Activated naive CD8-positive, alpha-beta T cell treated with anti-CD3 and anti-CD28 coated beads, Interleukin-2, amount 10 ng/mL, durations not matched to agents 7 days and 5 days (primary cell): ENCODE measurements at regions not wholly inside any gene's neighbourhood (a gene's known extent, or its start where the extent isn't known, plus 50 kb on each side); places are given as distances from the start of the nearest gene placed in this dataset.
"Not testable (repeated sequence)": the region's sequence is repeated elsewhere in the genome, so short reads cannot be mapped to it uniquely, and the experiment has no call there.

ENCODE experiments used
- ATAC-seq: fragments of 150-1000 bp; cut with Tn5 transposase; one replicate; pipeline ENCODE4 v1.10.0; 2021; ENCODE audit warnings: low read depth, moderate library complexity
- POLR2A ChIA-PET: fragments of 350-600 bp; sonication (Branson Sonifier 250); formaldehyde crosslinking; loops from one replicate; lab custom pipeline; 2021; ENCODE audit warnings: antibody characterized with exemption; lab: Charles Lee
- DNase-seq: peaks from one replicate; pipeline ENCODE4 v3.0.0; 2021
- H3K27ac Mint-ChIP-seq: one replicate; pipeline ENCODE4 v1.8.0; 2022; ENCODE audit warnings: mild to moderate bottlenecking, mixed read lengths
- H3K27me3 Mint-ChIP-seq: one replicate; pipeline ENCODE4 v1.8.0; 2022; ENCODE audit warnings: mild to moderate bottlenecking, moderate library complexity, mixed read lengths
- H3K36me3 Mint-ChIP-seq: one replicate; pipeline ENCODE4 v1.8.0; 2021; ENCODE audit warnings: mild to moderate bottlenecking, mixed read lengths
- H3K4me1 Mint-ChIP-seq: one replicate; pipeline ENCODE4 v1.8.0; 2021; ENCODE audit warnings: mixed read lengths
- H3K4me3 Mint-ChIP-seq: one replicate; pipeline ENCODE4 v1.8.0; 2022; ENCODE audit warnings: mild to moderate bottlenecking, moderate library complexity, mixed read lengths
- H3K9me3 Mint-ChIP-seq: one replicate; pipeline ENCODE4 v1.8.0; 2021; ENCODE audit warnings: mixed read lengths

DNA sequence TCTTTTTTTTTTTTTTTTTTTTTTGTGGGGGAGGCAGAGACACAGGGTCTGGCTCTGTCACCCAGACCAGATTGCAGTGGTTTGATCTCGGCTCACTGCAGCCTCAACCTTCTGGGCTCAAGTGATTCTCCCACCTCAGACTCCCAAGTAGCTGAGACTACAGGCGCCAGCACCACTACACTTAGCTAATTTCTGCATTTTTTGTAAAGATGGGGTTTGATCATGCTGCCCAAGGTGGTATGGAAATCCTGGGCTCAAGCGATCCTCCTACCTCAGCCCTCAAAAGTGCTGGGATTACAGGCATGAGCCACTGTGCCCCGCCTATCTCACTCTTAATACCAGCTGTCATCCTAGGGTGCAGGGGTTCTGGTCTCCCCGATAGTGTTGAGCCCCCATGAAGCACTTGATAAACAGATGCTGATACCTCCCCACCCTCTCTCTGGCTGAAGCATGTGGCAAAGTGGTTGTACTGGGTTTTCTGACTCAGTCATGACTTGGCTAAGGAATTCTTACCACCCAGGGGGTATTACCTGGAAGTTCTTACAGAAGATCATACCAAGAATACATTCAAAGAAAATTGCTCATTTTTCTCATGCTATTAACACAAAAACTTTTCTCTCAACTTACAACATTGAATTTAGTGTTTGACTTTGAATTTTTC lies 110.2 kb upstream of the DAPK1 start:
- POLR2A ChIA-PET, result no interaction called here
- no peak for ATAC-seq
- H3K36me3 Mint-ChIP-seq, result no peaks in the 10 kb centered on the region
- H3K4me3 Mint-ChIP-seq, result no peak overlapping the region
- DNase-seq, result no peak
- no peak overlapping the region for H3K27ac Mint-ChIP-seq
- no peaks in the 10 kb centered on the region for H3K27me3 Mint-ChIP-seq
- no peaks in the 10 kb centered on the region for H3K4me1 Mint-ChIP-seq
- peaks cover 2% of the 10 kb centered on the region for H3K9me3 Mint-ChIP-seq

DNA sequence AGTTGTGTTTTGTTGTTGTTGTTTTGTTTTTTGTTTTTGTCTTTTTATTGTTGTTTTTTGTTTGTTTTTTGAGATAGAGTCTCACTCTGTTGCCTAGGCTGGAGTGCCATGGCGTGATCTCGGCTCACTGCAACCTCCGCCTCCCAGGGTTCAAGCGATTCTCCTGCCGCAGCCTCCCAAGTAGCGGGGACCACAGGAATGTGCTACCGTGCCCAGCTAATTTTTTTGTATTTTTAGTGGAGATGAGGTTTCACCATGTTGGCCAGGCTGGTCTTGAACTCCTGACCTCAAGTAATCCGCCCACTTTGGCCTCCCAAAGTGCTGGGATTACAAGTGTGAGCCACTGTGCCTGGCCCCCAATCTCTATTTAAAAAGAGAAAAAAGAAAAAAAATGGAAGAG lies 109.0 kb upstream of the DAPK1 start:
- H3K27ac Mint-ChIP-seq, H3K4me1 Mint-ChIP-seq, H3K9me3 Mint-ChIP-seq, DNase-seq, H3K4me3 Mint-ChIP-seq, H3K36me3 Mint-ChIP-seq, ATAC-seq, H3K27me3 Mint-ChIP-seq, POLR2A ChIA-PET: not testable (repeated sequence)

DNA sequence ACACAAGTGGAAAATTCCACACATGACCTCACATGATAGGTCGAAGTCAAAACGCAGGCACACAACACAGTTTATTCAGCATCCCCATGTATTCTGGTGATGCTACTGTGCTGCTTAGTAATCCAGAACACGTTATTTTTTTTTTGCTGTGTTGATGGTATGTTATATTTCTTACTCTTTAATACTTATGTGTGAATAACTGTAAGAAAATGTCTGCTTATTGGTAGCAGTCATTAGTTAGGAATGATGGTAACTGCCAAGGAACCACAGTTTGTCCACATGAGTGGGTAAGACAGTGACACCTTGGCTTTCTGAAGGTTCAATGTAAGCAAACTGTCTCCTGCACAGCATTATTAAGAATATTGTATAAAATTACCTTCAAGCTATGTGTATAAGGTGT lies 107.7 kb upstream of the DAPK1 start:
- Mint-ChIP-seq H3K27me3 (no peaks in the 10 kb centered on the region), H3K36me3 (no peaks in the 10 kb centered on the region), H3K4me3 (no peak overlapping the region), H3K9me3 (peaks cover 2% of the 10 kb centered on the region), H3K27ac (no peak overlapping the region), H3K4me1 (no peaks in the 10 kb centered on the region)
- POLR2A ChIA-PET, result no interaction called here
- DNase-seq, result no peak
- ATAC-seq, result no peak

DNA sequence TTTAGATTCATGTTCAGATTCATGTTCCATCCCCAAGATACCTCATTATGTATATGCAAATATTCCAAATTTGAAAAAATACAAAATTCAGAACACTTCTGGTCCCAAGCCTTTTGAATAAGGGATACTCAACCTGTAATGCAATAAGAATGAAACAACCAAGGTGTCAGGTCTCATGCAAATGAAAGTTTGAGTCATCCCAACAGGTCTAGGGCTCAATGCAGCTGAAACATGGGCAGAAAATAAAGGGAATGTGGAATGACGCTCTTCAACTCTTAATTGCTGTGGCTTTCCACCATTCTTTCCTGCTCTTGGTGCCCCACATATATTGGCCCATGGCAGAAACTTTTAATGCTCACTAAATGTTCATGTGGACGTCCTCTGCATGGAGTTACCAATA lies 107.3 kb upstream of the DAPK1 start:
- peaks cover 2% of the 10 kb centered on the region for H3K9me3 Mint-ChIP-seq
- ATAC-seq (no peak), DNase-seq (no peak)
- H3K27me3 Mint-ChIP-seq, result no peaks in the 10 kb centered on the region
- no peaks in the 10 kb centered on the region for H3K4me1 Mint-ChIP-seq
- no peak overlapping the region for H3K27ac Mint-ChIP-seq
- H3K4me3 Mint-ChIP-seq, result no peak overlapping the region
- no peaks in the 10 kb centered on the region for H3K36me3 Mint-ChIP-seq
- POLR2A ChIA-PET, result no interaction called here

DNA sequence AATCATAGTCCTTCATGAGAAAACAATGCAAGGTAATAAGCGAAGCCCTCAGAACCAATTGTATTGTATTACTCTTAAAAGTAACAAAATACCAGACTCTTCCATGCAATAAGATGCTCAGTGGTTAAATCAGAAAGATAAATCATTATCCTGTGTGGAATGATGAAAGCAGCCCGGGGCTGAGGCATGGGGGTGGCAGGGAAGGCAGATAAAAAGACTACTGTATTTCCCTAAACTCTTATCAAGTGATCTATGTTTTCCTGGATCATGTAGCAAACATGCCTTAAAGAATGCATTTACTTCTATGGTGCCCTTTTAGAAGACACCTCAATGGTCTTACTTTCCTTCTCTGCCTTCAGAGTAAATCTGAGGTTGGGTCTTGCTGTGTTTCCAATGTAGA lies 105.6 kb upstream of the DAPK1 start:
- no peak overlapping the region for H3K27ac Mint-ChIP-seq
- H3K27me3 Mint-ChIP-seq, result peaks cover 2% of the 10 kb centered on the region
- POLR2A ChIA-PET, result no interaction called here
- peaks cover 2% of the 10 kb centered on the region for H3K9me3 Mint-ChIP-seq
- no peaks in the 10 kb centered on the region for H3K36me3 Mint-ChIP-seq
- DNase-seq (no peak), ATAC-seq (no peak)
- H3K4me3 Mint-ChIP-seq, result no peak overlapping the region
- no peaks in the 10 kb centered on the region for H3K4me1 Mint-ChIP-seq

DNA sequence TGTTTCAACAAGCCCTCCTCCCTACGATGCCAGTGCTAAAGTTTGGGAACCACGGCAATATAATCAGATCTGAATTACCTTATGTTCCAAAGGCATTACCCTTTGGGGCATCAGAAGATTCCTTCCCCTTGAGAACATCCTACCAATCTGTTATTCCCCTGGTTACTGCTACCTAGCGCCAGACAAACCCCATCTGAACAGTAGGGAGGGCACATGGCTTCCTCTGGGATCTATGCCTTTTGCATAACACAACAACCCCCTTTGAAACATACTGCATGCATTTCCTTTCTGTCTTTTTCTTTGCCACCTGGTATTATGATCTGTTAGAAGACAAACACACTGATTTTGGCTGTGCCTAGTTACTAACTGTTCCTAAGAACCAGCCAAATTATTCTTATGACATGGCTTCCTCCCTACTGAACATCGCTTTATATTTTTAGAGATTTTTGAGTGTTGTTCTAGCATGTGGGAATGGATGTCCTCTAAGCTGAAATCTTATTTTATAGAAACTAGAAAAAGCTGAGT lies 103.9 kb upstream of the DAPK1 start:
- peaks cover 2% of the 10 kb centered on the region for H3K27me3 Mint-ChIP-seq
- H3K4me1 Mint-ChIP-seq, result no peaks in the 10 kb centered on the region
- DNase-seq, result no peak
- no peak overlapping the region for H3K4me3 Mint-ChIP-seq
- no peaks in the 10 kb centered on the region for H3K36me3 Mint-ChIP-seq
- no peak overlapping the region for H3K27ac Mint-ChIP-seq
- H3K9me3 Mint-ChIP-seq, result peaks cover 2% of the 10 kb centered on the region
- no peak for ATAC-seq
- POLR2A ChIA-PET, result no interaction called here

DNA sequence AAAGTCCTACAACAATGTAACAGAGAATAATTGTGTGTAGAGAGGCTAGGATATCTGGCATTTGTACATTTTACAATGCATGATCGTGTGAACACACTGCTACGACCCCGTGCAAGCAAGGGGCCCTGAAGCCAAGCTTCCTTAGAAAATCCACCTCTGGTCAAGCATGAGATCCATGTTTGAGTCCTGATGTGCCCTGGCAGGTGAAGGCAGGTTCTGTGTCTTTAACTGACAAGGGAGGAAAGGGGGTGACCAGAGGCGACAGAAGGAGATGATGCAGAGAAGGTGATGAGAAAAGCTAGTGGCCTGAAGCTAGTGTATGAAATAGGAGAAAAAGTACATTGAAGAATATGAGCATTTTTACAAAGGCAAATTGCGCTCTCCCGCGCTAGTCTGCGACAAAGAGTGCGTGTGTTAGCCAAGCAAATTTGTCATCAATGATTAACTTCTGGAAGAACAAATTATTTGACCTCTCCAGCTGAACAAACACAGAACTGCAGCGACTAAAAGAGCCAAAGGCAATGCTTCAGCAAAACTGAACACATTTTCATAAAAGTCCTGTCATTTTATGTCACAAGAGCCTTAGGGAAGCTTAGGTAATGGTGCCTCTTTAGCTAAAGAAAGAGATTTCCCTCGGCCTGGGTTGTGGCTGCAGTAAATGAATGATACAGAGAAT lies 101.7 kb upstream of the DAPK1 start:
- no peaks in the 10 kb centered on the region for H3K4me1 Mint-ChIP-seq
- peaks cover 2% of the 10 kb centered on the region for H3K9me3 Mint-ChIP-seq
- POLR2A ChIA-PET, result no interaction called here
- H3K36me3 Mint-ChIP-seq, result no peaks in the 10 kb centered on the region
- H3K27me3 Mint-ChIP-seq, result peaks cover 2% of the 10 kb centered on the region
- no peak overlapping the region for H3K27ac Mint-ChIP-seq
- no peak for DNase-seq
- H3K4me3 Mint-ChIP-seq, result no peak overlapping the region
- no peak for ATAC-seq

DNA sequence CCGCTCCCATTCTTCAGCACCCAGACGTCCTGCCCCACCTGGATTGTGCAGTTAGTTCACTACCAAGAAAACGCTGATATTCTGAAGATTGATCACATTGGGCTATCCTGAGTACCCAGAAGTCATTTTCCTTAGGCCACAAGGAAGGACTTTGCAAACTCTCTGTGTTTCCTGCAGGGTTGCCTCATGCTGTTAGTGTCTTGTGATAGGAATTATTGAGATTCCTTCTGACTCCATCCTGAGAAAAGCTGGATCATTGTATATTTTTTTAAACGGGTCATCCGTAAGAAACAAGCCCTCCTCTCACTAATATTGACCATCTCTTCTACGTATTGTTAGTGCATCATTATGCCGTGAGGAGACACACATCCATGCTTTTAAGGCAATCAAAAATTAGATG lies 96.0 kb upstream of the DAPK1 start:
- H3K4me1 Mint-ChIP-seq, result no peaks in the 10 kb centered on the region
- DNase-seq (no peak), ATAC-seq (no peak)
- H3K9me3 Mint-ChIP-seq, result no peaks in the 10 kb centered on the region
- no peak overlapping the region for H3K27ac Mint-ChIP-seq
- no peak overlapping the region for H3K4me3 Mint-ChIP-seq
- peaks cover 3% of the 10 kb centered on the region for H3K27me3 Mint-ChIP-seq
- POLR2A ChIA-PET, result no interaction called here
- no peaks in the 10 kb centered on the region for H3K36me3 Mint-ChIP-seq

DNA sequence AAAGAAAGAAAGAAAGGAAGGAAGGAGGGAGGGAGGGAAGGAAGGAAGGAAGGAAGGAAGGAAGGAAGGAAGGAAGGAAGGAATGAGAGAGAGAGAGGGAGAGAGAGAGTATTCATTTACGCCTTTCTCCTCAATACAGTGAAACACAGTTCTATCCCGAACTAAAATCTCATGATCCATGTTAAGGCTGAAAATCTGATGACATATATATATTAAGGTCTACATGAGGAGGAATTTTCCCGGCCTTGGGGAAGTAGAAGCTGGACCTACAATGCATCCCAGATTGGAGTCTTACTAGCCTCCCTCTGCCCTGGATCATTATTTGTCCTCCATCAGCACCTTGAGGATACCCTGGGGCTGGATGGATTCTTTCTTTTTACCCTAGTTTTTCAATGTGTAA lies 95.1 kb upstream of the DAPK1 start:
- Mint-ChIP-seq H3K9me3 (no peaks in the 10 kb centered on the region), H3K27ac (no peak overlapping the region), H3K27me3 (peaks cover 3% of the 10 kb centered on the region), H3K36me3 (no peaks in the 10 kb centered on the region), H3K4me3 (no peak overlapping the region), H3K4me1 (no peaks in the 10 kb centered on the region)
- DNase-seq (no peak), ATAC-seq (no peak)
- POLR2A ChIA-PET, result no interaction called here

DNA sequence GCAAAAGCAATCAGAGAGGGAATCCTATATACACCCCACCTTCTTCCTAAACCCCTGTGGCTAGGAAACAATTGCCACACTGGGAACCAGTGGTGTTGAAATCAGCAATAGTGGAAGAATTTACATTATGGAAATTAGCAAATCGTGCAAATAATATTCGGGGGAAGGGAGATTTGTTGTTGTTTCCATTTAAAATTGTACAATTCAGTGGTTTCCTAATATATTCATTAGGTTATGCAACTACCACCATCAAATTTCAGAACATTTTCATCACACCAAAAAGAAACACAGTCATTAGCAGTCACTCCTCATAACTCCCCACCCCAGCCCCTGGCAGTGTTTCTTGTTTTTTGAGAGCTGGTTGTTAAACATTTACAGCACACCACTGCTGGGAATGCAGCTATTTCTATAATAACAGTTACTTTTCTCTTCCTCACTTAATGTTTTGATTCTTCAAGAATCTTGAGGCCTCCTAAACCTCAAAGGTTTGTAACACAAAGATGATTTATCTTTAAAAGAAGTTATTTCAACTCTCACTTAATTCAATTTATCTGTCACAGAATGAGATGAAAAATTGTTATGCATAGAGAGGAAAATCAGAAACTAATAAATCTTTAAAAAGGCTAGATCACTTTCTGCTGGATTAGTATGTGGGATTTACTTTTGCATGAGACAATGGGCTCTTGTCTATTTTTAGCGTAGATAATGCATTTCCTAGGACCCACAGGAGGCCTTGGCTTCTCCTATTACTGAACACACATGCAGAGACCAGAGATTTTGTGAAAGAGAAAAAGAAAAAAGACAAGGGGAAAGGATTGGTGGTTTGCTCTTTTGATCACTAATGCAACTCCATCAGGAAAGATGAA lies 91.8 kb upstream of the DAPK1 start:
- DNase-seq, result no peak
- Mint-ChIP-seq H3K36me3 (no peaks in the 10 kb centered on the region), H3K4me3 (no peak overlapping the region), H3K4me1 (no peaks in the 10 kb centered on the region), H3K9me3 (no peaks in the 10 kb centered on the region), H3K27ac (no peak overlapping the region), H3K27me3 (peaks cover 6% of the 10 kb centered on the region)
- ATAC-seq, result no peak
- POLR2A ChIA-PET, result no interaction called here

DNA sequence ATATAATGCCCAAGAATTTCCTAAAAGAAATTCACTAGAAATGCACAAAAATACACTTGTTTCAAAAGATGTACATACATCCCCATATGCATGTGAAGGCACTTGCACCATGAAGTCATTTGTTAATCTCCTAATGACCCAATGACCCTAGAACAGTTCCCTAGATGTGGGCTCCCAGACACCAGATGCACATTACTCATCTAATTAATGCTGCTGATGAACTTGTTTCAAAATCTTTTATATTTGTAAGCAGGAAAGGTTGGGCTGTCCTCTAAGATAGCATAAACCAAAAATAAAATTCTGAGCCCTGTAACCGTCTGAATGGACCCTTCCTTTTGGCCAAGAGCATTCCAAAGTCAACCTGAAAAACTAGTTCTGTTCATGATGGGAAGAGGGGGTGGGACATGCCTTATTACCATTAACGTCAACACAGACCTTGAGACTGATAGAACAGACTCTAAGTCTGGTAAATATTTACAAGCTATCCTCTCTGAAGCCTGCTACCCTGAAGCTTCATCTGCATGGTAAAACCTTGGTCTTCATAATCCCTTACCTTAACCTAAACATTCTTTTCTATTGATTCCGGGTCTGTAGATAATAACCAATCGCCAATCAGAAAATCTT lies 91.0 kb upstream of the DAPK1 start:
- Mint-ChIP-seq H3K4me3 (no peak overlapping the region), H3K36me3 (no peaks in the 10 kb centered on the region), H3K9me3 (no peaks in the 10 kb centered on the region), H3K27me3 (peaks cover 6% of the 10 kb centered on the region), H3K27ac (no peak overlapping the region), H3K4me1 (no peaks in the 10 kb centered on the region)
- POLR2A ChIA-PET, result no interaction called here
- no peak for DNase-seq
- ATAC-seq, result no peak

DNA sequence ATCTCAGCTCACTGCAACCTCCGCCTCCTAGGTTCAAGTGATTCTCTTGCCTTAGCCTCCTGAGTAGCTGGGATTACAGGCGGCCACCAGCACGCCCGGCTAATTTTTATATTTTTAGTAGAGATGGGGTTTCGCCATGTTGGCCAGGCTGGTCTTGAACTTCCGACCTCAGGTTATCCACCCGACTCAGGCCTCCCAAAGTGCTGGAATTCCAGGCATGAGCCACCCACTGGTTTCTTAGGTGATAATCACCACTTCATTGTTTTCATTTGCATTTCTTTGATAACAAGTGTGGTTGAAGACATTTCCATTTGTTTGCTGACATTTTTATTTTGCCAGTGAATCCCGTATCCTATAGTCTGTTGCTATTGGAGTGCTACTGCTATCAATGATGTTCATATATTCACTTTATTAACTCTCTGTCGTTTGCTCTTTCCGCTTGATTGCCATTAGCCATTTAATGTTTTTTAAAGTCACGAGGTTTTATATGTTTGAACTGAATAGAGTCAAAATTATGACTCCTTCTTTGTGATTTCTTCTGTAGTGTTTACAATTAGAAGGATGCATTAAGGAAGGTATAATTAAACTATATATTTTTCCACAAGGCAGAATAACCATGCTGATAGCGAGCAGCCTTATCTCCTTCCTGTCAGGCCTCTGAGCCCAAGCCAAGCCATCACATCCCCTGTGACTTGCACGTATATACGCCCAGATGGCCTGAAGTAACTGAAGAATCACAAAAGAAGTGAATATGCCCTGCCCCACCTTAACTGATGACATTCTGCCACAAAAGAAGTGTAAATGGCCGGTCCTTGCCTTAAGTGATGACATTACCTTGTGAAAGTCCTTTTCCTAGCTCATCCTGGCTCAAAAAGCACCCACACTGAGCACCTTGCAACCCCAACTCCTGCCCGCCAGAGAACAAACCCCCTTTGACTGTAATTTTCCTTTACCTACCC lies 87.3 kb upstream of the DAPK1 start:
- H3K27ac Mint-ChIP-seq, H3K9me3 Mint-ChIP-seq, H3K4me1 Mint-ChIP-seq: not testable (repeated sequence)

More for the DNA sequence above, 87.3 kb upstream of the DAPK1 start:
- DNase-seq, H3K36me3 Mint-ChIP-seq, ATAC-seq, POLR2A ChIA-PET, H3K4me3 Mint-ChIP-seq, H3K27me3 Mint-ChIP-seq: not testable (repeated sequence)
